ENCODE measurements at regions not wholly inside any gene's neighbourhood (a gene's known extent, or its start where the extent isn't known, plus 50 kb on each side); places are given as distances from the start of the nearest gene placed in this dataset.

DNA sequence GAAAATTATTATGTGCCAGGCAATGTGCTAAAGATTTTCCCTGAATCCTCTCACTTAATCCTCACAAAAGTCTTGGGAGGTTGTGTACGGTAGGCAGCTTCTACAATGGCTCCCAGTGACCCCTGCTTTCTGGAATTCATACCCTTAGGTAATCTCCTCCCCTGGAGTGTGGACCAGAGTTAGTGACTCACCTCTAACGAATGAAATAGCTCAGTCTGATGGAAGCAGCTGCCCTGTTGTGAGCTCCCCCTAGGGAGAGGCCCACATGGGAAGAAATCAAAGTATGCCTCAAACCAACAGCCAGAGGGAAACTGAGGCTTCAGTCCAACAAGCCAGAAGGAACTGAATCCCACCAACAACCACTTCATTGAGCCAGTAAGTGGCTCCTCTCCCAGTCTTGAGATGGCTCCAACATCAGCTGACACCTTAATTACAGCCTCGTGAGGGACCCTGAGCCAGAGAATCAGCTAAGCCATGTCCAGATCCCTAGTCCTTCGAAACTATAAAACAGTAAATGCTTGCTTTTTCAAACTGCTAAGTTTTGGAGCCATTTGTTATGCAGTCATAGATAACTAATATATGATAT lies 98.9 kb upstream of the ISX start:
- Histone ChIP-seq H3K9me3 (ENCODE audit: control insufficient read depth in 2 of 2, low read length in 2 of 2) (no peaks in the 10 kb centered on the region), H3K27me3 (ENCODE audit: control insufficient read depth, insufficient read depth, low read length) (no peaks in the 10 kb centered on the region), H3K27ac (ENCODE audit: insufficient read depth, low read length, poor library complexity, severe bottlenecking) (no peak overlapping the region), H3K36me3 (ENCODE audit: control insufficient read depth, insufficient read depth, low read length) (no peaks in the 10 kb centered on the region), H3K4me1 (ENCODE audit: control insufficient read depth, insufficient read depth, low read length, poor library complexity, severe bottlenecking) (no peaks in the 10 kb centered on the region), H3K4me3 (ENCODE audit: low read depth, low read length) (no peak overlapping the region)
- Mint-ChIP-seq H3K9me3 (peaks cover 0 to 1% (median 0%) of the 10 kb centered on the region in 7 donors), H3K4me1 (no peaks in the 10 kb centered on the region), H3K27me3 (peaks cover 4% of the 10 kb centered on the region), H3K36me3 (no peaks in the 10 kb centered on the region), H3K27ac (no peak overlapping the region), H3K4me3 (no peak overlapping the region)
- no peak for ATAC-seq (ENCODE audit: low read depth in 2 of 2)
- no peak for DNase-seq

DNA sequence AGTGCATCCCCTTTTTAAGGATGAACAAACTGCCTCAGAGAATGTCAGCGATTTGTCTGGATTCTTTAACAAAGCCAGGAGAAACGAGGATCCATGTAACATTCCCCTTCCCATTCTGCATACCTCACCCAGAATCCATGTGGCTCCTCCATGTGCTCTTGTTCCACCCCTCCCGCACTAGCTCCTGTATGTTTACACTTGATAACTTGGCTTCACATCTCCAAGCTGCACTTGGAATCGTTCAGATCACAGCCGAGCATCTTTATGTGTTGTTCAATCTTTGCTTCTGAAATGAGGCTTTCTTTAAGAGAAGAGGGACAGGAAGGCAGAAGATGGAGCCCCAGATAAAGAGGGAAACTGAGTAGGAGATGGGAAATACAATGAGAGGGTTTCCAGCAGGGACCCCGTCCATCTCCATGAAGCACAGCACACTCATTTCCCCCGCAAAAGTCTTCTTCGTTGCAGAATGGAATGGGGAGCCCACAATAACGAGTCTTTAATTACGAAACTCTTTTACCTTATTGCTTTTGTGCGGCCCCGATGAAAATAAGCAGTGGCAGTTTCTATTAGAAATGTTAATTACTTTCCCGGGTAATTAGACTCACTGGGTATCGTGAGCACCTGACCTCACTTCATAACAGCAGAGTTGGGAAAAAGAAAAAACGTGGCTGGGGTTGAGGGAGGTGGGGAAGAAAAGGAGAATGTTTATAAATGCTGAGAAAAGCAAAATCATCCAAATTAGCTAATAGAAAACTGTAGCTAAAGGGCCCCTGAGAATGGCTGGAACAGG lies 96.8 kb upstream of the ISX start:
- ATAC-seq (ENCODE audit: low read depth in 2 of 2) (no peak), DNase-seq (no peak)
- Mint-ChIP-seq H3K27me3 (peaks cover 4% of the 10 kb centered on the region), H3K27ac (no peak overlapping the region), H3K4me3 (no peak overlapping the region), H3K36me3 (no peaks in the 10 kb centered on the region), H3K9me3 (peaks cover 0 to 2% (median 0%) of the 10 kb centered on the region in 7 donors), H3K4me1 (no peaks in the 10 kb centered on the region)
- Histone ChIP-seq H3K4me1 (ENCODE audit: control insufficient read depth, insufficient read depth, low read length, poor library complexity, severe bottlenecking) (no peaks in the 10 kb centered on the region), H3K9me3 (ENCODE audit: control insufficient read depth in 2 of 2, low read length in 2 of 2) (no peaks in the 10 kb centered on the region), H3K27ac (ENCODE audit: insufficient read depth, low read length, poor library complexity, severe bottlenecking) (no peak overlapping the region), H3K27me3 (ENCODE audit: control insufficient read depth, insufficient read depth, low read length) (no peaks in the 10 kb centered on the region), H3K4me3 (ENCODE audit: low read depth, low read length) (no peak overlapping the region), H3K36me3 (ENCODE audit: control insufficient read depth, insufficient read depth, low read length) (no peaks in the 10 kb centered on the region)

DNA sequence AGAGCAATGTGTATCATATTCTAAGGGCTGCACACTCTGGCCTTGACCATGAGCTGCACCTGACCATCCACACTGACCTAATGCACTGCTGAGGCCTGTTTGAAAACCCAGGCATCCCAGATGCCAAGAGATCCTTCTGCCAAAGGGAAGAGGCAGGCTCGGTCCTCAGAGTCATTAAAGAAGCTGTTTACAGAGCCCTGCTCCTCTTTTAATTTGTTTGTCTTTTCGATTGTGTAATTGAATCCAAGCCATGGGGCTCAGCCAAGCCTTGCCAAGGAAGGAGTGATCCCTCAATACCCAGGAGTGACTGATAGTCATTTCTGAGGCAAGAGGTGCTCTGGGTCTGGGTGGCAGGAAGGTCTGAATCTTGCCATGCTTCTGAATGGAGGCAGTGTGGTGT lies 94.5 kb upstream of the ISX start:
- H3K4me3 ChIP-seq (ENCODE audit: low read depth, low read length), result no peak overlapping the region
- no peak overlapping the region for H3K4me3 Mint-ChIP-seq

DNA sequence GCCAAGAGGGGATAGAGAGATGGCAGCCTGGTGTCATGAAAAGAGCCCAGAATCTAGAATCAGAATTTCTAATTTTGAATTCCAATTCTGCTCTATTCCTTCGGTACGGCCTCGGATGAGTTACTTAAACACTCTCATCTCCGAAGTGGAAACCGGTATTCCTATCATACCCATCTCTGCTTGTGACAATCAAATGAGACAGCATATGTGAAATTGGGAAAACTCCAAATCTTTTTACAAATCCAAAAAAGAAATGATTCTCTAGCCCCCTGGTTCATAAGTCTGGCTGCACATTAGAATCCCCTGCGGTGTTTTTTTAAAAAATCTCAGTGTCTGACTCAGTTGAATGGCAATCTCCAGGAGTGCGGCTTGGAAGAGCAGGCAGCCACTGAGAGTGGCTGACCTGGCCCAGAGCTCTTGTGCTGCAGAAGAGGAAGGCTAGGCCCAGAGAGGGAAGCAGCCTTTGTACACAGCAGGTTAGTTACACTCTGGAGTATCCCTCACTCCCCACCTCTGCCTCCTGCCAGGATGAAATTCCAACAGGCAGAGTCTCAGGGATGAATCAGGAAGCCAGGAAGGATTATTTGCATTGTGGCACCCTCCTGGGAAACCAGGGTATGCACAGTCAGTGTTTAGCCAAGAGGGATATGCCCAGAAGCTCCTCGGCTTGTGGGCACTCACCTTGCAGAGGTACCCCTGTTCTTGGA lies 93.6 kb upstream of the ISX start:
- H3K4me3 ChIP-seq (ENCODE audit: low read depth, low read length), result no peak overlapping the region
- Mint-ChIP-seq H3K4me3 (no peak overlapping the region), H3K9me3 (peaks cover 0 to 6% (median 0%) of the 10 kb centered on the region in 7 donors), H3K27ac (no peak overlapping the region), H3K36me3 (no peaks in the 10 kb centered on the region), H3K27me3 (peaks cover 4% of the 10 kb centered on the region), H3K4me1 (no peaks in the 10 kb centered on the region)
- no peaks in the 10 kb centered on the region for H3K27me3 ChIP-seq (ENCODE audit: control insufficient read depth, insufficient read depth, low read length)
- H3K36me3 ChIP-seq (ENCODE audit: control insufficient read depth, insufficient read depth, low read length), result no peaks in the 10 kb centered on the region
- no peaks in the 10 kb centered on the region for H3K9me3 ChIP-seq (ENCODE audit: control insufficient read depth in 2 of 2, low read length in 2 of 2)
- ATAC-seq (ENCODE audit: low read depth in 2 of 2) (no peak), DNase-seq (no peak)
- H3K4me1 ChIP-seq (ENCODE audit: control insufficient read depth, insufficient read depth, low read length, poor library complexity, severe bottlenecking), result no peaks in the 10 kb centered on the region
- no peak overlapping the region for H3K27ac ChIP-seq (ENCODE audit: insufficient read depth, low read length, poor library complexity, severe bottlenecking)

More for the DNA sequence above, 94.5 kb upstream of the ISX start:
- peaks cover 4% of the 10 kb centered on the region for H3K27me3 Mint-ChIP-seq
- no peaks in the 10 kb centered on the region for H3K4me1 ChIP-seq (ENCODE audit: control insufficient read depth, insufficient read depth, low read length, poor library complexity, severe bottlenecking)
- H3K27ac ChIP-seq (ENCODE audit: insufficient read depth, low read length, poor library complexity, severe bottlenecking), result no peak overlapping the region
- no peaks in the 10 kb centered on the region for H3K9me3 ChIP-seq (ENCODE audit: control insufficient read depth in 2 of 2, low read length in 2 of 2)
- no peaks in the 10 kb centered on the region for H3K36me3 ChIP-seq (ENCODE audit: control insufficient read depth, insufficient read depth, low read length)
- H3K9me3 Mint-ChIP-seq, result peaks cover 0 to 6% (median 0%) of the 10 kb centered on the region in 7 donors
- no peak for ATAC-seq (ENCODE audit: low read depth in 2 of 2)
- H3K27me3 ChIP-seq (ENCODE audit: control insufficient read depth, insufficient read depth, low read length), result no peaks in the 10 kb centered on the region
- H3K4me1 Mint-ChIP-seq, result no peaks in the 10 kb centered on the region
- no peak overlapping the region for H3K27ac Mint-ChIP-seq
- DNase-seq, result no peak
- no peaks in the 10 kb centered on the region for H3K36me3 Mint-ChIP-seq

DNA sequence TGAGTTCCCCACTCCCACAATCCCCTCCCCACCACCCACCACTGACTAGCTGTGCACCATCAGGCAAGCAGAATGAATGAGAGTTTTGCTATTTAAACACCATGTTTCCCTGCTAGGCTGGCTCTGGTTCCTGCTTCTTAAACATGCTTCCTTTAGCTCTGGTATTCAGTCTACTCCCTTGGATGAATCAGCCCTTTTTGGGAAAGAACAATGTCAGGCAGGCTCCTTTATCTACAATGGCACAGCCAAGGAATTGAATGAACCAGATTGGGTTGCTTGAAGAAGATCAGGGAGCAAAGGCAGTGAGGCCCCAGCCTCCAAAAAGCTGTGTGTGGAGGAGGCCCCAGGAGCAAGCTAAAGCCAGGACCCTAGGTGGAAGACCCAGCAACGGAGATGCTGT lies 92.9 kb upstream of the ISX start:
- no peak overlapping the region for H3K27ac Mint-ChIP-seq
- H3K36me3 Mint-ChIP-seq, result no peaks in the 10 kb centered on the region
- no peaks in the 10 kb centered on the region for H3K4me1 ChIP-seq (ENCODE audit: control insufficient read depth, insufficient read depth, low read length, poor library complexity, severe bottlenecking)
- H3K27ac ChIP-seq (ENCODE audit: insufficient read depth, low read length, poor library complexity, severe bottlenecking), result no peak overlapping the region
- H3K9me3 Mint-ChIP-seq, result peaks cover 0 to 6% (median 0%) of the 10 kb centered on the region in 7 donors
- ATAC-seq (ENCODE audit: low read depth in 2 of 2) (no peak), DNase-seq (no peak)
- no peaks in the 10 kb centered on the region for H3K4me1 Mint-ChIP-seq
- no peak overlapping the region for H3K4me3 Mint-ChIP-seq
- H3K27me3 Mint-ChIP-seq, result no peaks in the 10 kb centered on the region
- H3K27me3 ChIP-seq (ENCODE audit: control insufficient read depth, insufficient read depth, low read length), result no peaks in the 10 kb centered on the region
- no peak overlapping the region for H3K4me3 ChIP-seq (ENCODE audit: low read depth, low read length)
- no peaks in the 10 kb centered on the region for H3K9me3 ChIP-seq (ENCODE audit: control insufficient read depth in 2 of 2, low read length in 2 of 2)
- no peaks in the 10 kb centered on the region for H3K36me3 ChIP-seq (ENCODE audit: control insufficient read depth, insufficient read depth, low read length)

DNA sequence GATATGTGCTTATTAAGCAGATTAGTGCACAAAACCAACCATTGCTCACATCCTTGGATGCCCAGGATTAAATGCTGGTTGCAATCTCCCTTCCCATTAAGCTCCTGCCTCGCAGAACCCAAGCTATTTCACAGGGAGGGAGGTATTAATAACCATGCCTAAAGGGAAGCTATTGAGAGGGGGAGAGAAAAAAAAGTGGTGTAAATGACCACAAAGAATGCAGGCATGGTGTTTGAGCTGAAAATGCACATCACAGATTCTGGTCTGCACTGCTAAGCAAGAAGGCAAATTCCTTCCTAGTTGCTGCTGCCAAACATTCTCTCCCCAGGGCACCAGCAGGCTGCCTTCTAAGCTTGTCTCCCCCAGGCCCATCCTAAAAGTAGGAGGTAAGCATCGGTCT lies 92.0 kb upstream of the ISX start:
- Mint-ChIP-seq H3K9me3 (peaks cover 0 to 6% (median 0%) of the 10 kb centered on the region in 7 donors), H3K36me3 (no peaks in the 10 kb centered on the region), H3K27me3 (peaks cover 4% of the 10 kb centered on the region), H3K27ac (no peak overlapping the region), H3K4me1 (no peaks in the 10 kb centered on the region), H3K4me3 (no peak overlapping the region)
- Histone ChIP-seq H3K27me3 (ENCODE audit: control insufficient read depth, insufficient read depth, low read length) (no peaks in the 10 kb centered on the region), H3K27ac (ENCODE audit: insufficient read depth, low read length, poor library complexity, severe bottlenecking) (no peak overlapping the region), H3K4me1 (ENCODE audit: control insufficient read depth, insufficient read depth, low read length, poor library complexity, severe bottlenecking) (no peaks in the 10 kb centered on the region), H3K9me3 (ENCODE audit: control insufficient read depth in 2 of 2, low read length in 2 of 2) (no peaks in the 10 kb centered on the region), H3K36me3 (ENCODE audit: control insufficient read depth, insufficient read depth, low read length) (no peaks in the 10 kb centered on the region), H3K4me3 (ENCODE audit: low read depth, low read length) (no peak overlapping the region)
- DNase-seq (no peak), ATAC-seq (ENCODE audit: low read depth in 2 of 2) (no peak)

DNA sequence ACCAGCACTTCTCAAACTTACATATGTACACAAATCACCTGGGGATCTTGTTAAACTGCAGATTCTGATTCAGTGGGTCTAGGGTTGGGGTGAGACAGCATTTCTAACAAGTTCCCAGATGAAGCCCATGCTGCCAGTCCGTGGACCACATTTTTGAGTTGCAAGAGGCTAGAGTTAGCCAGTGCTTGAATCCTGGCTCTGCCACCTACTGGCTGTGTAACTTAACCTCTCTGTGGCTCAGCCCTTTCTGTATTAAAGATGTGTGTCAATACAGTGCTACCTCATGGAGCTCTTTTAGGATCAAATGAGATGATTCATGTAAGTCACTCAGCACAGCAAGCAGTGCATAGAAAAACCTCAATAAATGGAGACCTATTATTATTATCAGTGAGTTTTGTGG lies 90.2 kb upstream of the ISX start:
- Mint-ChIP-seq H3K9me3 (peaks cover 0 to 6% (median 2%) of the 10 kb centered on the region in 7 donors), H3K4me3 (no peak overlapping the region), H3K4me1 (no peaks in the 10 kb centered on the region), H3K27me3 (peaks cover 10% of the 10 kb centered on the region), H3K27ac (no peak overlapping the region), H3K36me3 (no peaks in the 10 kb centered on the region)
- H3K36me3 ChIP-seq (ENCODE audit: control insufficient read depth, insufficient read depth, low read length), result no peaks in the 10 kb centered on the region
- no peaks in the 10 kb centered on the region for H3K9me3 ChIP-seq (ENCODE audit: control insufficient read depth in 2 of 2, low read length in 2 of 2)
- H3K27ac ChIP-seq (ENCODE audit: insufficient read depth, low read length, poor library complexity, severe bottlenecking), result no peak overlapping the region
- DNase-seq (no peak), ATAC-seq (ENCODE audit: low read depth in 2 of 2) (no peak)
- no peaks in the 10 kb centered on the region for H3K27me3 ChIP-seq (ENCODE audit: control insufficient read depth, insufficient read depth, low read length)
- H3K4me1 ChIP-seq (ENCODE audit: control insufficient read depth, insufficient read depth, low read length, poor library complexity, severe bottlenecking), result no peaks in the 10 kb centered on the region
- H3K4me3 ChIP-seq (ENCODE audit: low read depth, low read length), result no peak overlapping the region

Data from CD4-positive, CD25-positive, alpha-beta regulatory T cell (primary cell).